Right lobe of liver (tissue), 4 donors: ENCODE measurements at regions not wholly inside any gene's neighbourhood (a gene's known extent, or its start where the extent isn't known, plus 50 kb on each side); places are given as distances from the start of the nearest gene placed in this dataset.

Experiments
- POLR2A ChIP-seq: fragments of 450-650 bp; IDR thresholded peaks from one replicate; pipeline ENCODE4 v1.6.1; 2017; ENCODE audit warnings: antibody characterized with exemption, mild to moderate bottlenecking
- TF ChIP-seq, protein P1 (sequence below), 4 donors: fragments of 200-600 bp in 3 of 4; fragments of 450-650 bp in 1 of 4; IDR thresholded peaks; one replicate each; pipeline versions ENCODE4 v1.5.1 to v1.8.0; 2016 to 2022; ENCODE audit warnings: antibody characterized with exemption in 4 of 4, mild to moderate bottlenecking in 2 of 4
- donor health status: DM: no; HTN: no; CAD: no.
- donor health status: DM: no; HTN: no; CAD: no.
- donor health status: DM: no; HTN: yes; CAD: no.

DNA sequence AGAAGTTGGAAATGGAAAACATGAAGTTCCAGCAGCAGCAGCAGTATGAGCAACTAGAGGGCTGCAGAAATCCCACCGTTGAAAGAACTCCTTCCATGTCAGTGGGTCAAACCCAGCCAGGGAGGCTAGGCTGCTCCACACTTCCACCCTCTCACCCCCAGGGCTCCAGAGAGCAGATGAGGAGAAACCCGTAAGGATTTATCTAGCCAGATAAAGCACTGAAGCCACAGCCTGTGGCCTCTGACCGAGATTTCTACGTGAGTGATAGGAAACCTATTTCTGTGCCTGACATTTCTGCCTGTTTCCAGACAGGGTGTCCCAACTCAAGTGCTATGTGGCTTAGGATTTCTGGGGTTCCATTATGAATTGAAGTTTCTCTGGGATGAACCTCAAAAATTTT lies 100.0 kb upstream of the EEA1 start:
- TF ChIP-seq, protein P1, sequence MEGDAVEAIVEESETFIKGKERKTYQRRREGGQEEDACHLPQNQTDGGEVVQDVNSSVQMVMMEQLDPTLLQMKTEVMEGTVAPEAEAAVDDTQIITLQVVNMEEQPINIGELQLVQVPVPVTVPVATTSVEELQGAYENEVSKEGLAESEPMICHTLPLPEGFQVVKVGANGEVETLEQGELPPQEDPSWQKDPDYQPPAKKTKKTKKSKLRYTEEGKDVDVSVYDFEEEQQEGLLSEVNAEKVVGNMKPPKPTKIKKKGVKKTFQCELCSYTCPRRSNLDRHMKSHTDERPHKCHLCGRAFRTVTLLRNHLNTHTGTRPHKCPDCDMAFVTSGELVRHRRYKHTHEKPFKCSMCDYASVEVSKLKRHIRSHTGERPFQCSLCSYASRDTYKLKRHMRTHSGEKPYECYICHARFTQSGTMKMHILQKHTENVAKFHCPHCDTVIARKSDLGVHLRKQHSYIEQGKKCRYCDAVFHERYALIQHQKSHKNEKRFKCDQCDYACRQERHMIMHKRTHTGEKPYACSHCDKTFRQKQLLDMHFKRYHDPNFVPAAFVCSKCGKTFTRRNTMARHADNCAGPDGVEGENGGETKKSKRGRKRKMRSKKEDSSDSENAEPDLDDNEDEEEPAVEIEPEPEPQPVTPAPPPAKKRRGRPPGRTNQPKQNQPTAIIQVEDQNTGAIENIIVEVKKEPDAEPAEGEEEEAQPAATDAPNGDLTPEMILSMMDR (IDR thresholded peaks at IDR 0.05) = no peak
- TF ChIP-seq POLR2A = no peak
